ENCODE measurements at regions not wholly inside any gene's neighbourhood (a gene's known extent, or its start where the extent isn't known, plus 50 kb on each side); places are given as distances from the start of the nearest gene placed in this dataset.

DNA sequence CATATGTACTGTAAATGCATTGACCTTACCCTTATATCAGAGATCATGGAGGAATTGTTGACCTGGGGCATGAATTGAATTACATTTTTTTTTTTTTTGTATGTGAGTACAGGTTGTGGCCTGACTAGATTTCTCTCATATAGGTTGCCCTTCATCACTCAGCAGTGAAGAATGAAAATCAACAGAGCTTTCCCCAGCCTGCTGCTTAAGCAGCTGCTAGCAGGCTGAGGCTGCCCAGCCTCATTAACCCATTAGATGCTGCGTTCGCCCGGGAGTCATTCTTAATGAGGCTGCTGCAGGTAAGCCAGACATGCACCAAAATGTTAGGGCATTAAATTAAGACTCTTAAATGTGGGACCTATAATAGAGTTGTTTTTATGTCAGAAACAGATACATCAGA lies 236.0 kb downstream of the ETNK1 start:
- no peak overlapping the region for H3K4me3 ChIP-seq (ENCODE audit: low read depth, low read length)
- DNase-seq (ENCODE audit: low read depth), result no peak
- no peak for TF ChIP-seq CTCF (IDR thresholded peaks at IDR 0.05; ENCODE audit: insufficient read depth, low read depth, low read length)

DNA sequence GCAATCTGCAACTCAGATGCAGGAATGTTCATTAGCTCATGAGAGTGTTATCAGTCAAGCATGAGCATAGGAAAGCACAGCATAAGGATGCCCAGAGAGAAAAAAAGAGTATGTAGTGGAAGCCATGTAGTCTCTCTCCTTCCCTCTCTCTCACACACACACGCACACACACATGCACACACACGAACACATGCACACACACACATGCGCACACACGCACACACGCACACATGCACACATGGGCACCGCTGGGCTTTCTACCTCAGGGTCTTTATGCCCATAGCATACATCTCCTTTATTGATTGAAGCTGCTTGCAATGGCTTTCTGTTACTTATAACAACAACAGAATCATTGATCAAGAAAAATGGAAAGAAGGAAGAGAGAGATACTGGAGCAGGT lies 240.9 kb downstream of the ETNK1 start:
- H3K4me3 ChIP-seq (ENCODE audit: low read depth, low read length), result no peak overlapping the region
- no peak for DNase-seq (ENCODE audit: low read depth)
- no peak for TF ChIP-seq CTCF (IDR thresholded peaks at IDR 0.05; ENCODE audit: insufficient read depth, low read depth, low read length)

DNA sequence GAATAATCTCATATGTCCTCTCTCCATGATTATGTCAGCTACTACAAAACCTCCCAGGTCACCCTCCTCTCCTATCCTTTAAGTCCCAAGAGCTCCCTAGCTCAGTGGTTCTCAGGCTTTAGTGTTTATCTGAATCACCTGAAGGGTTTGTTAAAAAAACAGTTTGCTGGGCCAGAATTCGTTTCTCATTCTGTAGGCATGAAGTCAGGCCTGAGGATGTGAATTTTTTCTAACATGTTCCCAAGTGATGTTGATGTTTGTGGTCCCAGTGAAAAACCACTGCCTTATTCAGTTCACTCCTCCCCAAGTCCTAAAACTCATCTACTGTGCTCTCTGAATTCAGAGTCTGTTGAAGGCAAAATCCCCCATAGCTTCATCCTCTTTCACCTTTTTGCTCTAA lies 241.4 kb downstream of the ETNK1 start:
- no peak overlapping the region for H3K4me3 ChIP-seq (ENCODE audit: low read depth, low read length)
- TF ChIP-seq CTCF (IDR thresholded peaks at IDR 0.05; ENCODE audit: insufficient read depth, low read depth, low read length), result no peak
- DNase-seq (ENCODE audit: low read depth), result no peak

DNA sequence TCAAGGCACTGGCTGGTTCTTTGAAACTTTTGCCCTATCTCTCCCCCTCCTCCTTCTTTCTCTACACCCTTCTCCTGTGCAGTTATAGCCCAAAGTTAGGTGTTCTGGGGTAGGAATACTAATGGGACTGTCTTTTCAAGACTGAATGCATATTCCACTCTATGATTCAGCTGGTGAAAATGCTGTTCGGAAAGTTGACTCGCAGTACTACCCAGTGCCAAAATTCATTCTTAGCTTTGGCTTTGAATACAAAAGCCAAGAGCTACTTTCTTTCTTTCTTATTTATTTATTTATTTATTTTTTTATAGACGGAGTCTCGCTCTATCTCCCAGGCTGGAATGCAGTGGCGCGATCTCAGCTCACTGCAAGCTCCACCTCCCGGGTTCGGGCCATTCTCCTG lies 249.2 kb downstream of the ETNK1 start:
- TF ChIP-seq CTCF (IDR thresholded peaks at IDR 0.05; ENCODE audit: insufficient read depth, low read depth, low read length), result no peak
- no peak overlapping the region for H3K4me3 ChIP-seq (ENCODE audit: low read depth, low read length)
- no peak for DNase-seq (ENCODE audit: low read depth)

- no peak overlapping the region for H3K4me3 ChIP-seq (ENCODE audit: low read depth, low read length)
- DNase-seq (ENCODE audit: low read depth), result no peak
- no peak for TF ChIP-seq CTCF (IDR thresholded peaks at IDR 0.05; ENCODE audit: insufficient read depth, low read depth, low read length)
Observed at GRCh38 chr12:22876262-22876661, 251.3 kb downstream of the ETNK1 start.

- no peak for TF ChIP-seq CTCF (IDR thresholded peaks at IDR 0.05; ENCODE audit: insufficient read depth, low read depth, low read length)
- no peak overlapping the region for H3K4me3 ChIP-seq (ENCODE audit: low read depth, low read length)
- no peak for DNase-seq (ENCODE audit: low read depth)
Observed at GRCh38 chr12:22879203-22879602, 254.2 kb downstream of the ETNK1 start.

- DNase-seq (ENCODE audit: low read depth), result no peak
Observed at GRCh38 chr12:22880331-22880730, 255.4 kb downstream of the ETNK1 start.

More at GRCh38 chr12:22880331-22880730, 255.4 kb downstream of the ETNK1 start:
- no peak overlapping the region for H3K4me3 ChIP-seq (ENCODE audit: low read depth, low read length)
- TF ChIP-seq CTCF (IDR thresholded peaks at IDR 0.05; ENCODE audit: insufficient read depth, low read depth, low read length), result no peak

Data from fibroblast of villous mesenchyme (primary cell).